HG02938 (cell line): ENCODE measurements at regions not wholly inside any gene's neighbourhood (a gene's known extent, or its start where the extent isn't known, plus 50 kb on each side); places are given as distances from the start of the nearest gene placed in this dataset.
A peak's percentile ranks its signal among the peaks of the same experiment; 100 is the strongest.
"Not testable (repeated sequence)": the region's sequence is repeated elsewhere in the genome, so short reads cannot be mapped to it uniquely, and the experiment has no call there.

Experiments used
- ATAC-seq: cut with Tn5 transposase; IDR thresholded peaks from one replicate; pipeline ENCODE4 v1.9.1; 2021; ENCODE audit warnings: mild to moderate bottlenecking, moderate library complexity; ENCODE audit not compliant: unreplicated experiment

GRCh38 chr5:147075187-147075586, 159.6 kb upstream of the STK32A start:
- no peak for ATAC-seq

DNA sequence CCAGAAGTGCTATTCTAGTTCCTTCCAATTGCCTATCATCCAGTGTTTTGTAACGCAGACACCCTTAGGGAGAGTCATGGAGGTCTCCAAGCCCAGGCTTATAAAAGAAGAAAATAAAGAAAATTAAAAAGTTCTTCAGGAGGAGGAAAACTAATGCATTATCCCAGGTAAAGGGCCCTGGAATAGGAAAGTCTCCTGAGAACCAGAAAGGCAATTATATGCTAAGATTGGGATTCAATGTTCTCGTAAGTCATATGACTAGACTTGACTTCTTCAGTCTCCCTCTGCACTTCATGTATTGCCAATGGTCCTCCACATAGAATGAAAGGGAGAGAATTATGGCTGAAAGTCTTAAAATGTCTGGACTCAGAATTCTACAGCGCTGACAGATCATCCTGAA, 154.4 kb upstream of the STK32A start:
- no peak for ATAC-seq

DNA sequence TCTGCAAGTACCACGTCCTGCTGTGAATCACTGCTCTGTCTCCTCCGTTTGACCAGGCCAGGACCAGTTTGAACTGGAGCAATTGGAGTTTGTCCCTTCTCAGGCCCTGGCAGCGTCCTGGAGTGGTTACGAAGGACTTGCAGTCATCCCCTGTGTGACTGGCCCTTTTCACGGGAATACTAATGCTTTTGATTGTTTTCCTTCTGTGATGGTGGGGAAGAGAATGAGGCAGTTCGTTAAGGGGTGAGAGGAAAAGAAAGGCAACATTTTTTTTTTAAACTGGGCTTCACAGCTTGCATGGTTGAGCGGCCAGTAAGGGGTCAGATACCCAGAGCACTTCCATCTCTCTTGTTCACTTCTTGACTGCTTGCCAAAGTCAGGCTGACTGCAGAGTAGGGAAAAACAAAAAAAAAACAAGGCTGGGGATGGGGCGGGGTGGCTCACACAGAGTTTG, 153.5 kb upstream of the STK32A start:
- ATAC-seq: no peak

DNA sequence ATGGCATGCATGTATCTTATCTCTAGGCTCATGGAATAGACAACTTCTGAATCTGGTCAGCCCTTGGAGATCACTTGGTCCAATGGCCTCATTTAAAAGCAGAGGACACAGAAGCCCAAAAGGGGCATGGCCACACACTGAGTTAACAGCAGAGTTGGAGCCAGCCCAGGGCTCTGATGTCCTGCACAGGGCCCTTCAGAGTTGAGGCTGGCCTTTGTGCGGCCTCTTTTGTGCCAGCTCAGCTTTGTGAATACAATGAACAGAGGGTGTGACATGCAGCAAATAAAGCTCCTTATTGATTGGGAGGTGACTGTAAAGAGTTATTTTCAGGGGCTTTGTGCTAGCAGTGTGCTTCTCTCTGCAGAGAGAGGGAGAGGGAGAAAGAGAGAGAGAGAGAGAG, 150.1 kb upstream of the STK32A start:
- ATAC-seq: no peak

DNA sequence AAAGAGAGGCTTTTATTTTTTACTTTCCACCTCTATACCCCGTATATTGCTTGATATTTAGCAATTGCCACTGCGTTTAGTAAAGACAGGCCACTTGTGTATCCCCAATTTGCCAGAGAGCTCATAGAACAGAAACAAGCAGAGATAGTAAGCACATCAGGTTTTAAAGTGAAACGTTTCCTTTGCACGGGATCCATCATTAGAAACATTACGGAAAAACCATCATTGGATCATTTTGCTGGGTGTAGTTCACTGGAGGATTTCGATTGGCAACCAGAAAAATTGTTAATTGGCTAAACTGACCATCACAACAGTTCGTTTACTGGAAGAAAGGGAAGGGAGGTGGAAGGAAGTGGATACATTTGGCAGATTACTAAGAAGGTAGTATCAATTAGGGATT, 149.4 kb upstream of the STK32A start:
- no peak for ATAC-seq

DNA sequence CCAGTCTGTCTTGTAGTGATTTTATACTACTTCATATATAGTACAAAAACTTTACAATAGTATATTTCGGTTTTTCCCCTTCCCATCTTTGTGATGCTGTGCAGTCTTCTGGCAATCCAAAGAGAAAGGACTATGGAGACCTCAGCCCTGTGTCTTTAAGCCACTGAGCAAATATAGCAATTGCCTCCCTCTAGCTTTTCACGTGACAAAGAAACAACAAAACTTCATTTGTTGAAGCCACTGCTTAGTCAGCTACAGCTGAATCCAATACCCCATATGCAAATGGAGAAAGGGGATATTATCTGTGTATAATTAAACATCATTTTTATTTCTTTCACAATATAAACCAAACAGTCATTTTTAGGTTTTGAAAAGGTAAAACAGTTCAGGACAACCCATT, 142.8 kb upstream of the STK32A start:
- no peak for ATAC-seq

DNA sequence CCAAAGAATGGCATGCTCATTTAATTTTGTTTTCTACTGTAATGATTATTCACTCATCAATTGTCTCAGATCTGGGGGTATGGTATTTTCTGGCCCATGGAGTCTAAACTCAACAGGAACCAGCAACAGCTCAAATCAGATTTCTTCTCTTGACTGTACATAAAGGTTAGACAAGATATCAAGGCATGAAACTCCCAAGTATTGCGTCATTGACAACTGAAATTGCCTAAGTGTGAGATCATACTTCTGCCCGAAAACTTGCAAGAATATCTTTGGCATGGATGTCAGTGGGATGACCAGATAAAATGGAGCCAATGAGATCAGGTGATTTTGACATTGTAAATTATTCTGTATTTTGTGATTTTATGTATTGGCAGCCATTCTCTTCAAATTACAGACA, 141.7 kb upstream of the STK32A start:
- no peak for ATAC-seq

DNA sequence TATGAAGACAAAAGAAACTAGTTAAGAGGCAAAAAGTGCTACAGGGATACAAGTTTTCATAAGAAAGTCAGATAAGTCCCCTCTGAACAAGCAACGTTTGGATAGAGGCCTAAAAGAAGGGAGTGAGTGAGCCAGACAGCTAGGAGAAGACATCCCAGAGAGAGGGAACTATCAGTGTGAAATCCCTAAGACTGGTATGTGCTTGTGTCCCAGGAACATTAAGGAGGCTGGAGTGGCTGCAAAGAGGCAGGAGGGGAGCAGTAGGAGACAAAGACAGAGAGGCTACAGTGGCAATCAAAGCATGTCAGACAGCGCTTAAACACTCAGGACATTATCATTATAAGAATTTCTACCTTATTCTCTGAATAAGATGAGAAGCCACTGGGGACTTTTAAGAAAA, 139.1 kb upstream of the STK32A start:
- ATAC-seq: no peak

GRCh38 chr5:147098233-147098790, 136.5 kb upstream of the STK32A start:
- ATAC-seq: peak; percentile 60

DNA sequence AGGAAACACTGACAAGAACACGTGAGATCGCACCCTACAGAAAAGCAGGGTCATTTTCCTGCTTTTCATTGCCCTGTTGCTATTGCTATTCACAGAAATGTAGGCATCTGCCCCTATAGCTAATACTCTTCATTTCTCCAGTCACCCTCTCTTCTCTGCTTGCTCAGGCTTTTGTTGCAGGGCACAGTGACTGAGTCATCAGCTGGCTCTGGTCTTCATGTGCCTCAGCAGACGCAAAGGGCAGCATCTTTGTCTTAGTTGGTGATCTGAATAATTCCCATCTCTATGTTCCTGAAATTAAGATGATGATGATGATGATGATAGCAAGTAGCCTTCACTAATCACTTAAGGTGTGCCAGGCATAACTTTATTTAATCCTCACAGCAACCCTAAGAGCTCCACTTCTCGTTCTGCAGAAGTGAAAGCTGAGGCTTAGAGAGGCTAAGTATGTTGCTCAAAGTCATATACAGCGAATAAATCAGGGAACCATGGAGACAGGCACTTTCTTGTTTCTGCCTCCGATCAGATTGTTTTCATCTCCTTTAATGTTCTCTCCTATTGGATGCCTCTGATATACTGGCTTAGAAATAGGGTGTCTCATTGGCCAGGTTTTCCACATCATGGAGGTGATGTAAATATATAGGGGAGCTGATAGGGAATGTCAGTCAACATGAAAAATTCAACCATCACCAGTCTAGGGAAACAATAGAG, 133.0 kb upstream of the STK32A start:
- no peak for ATAC-seq

DNA sequence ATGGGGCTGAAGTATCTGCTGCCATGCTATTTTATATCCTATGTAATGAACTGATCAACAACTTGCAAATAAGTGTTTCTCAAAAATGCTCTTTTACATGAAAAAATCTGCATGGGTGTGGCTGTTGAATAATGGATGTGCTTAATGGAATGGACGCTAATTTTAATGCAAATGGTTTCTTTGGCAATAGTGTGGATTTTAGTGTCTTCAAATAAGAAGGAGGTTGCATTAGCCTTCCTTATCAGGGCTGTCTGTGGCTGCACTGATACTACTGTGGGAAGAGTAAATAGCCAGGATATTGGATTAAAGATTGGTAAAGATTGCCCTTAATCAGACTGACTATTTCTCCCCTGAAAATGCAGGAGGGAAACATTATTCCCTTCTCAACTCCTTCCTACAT, 121.9 kb upstream of the STK32A start:
- ATAC-seq: no peak

GRCh38 chr5:147113967-147114366, 120.9 kb upstream of the STK32A start:
- ATAC-seq: no peak

DNA sequence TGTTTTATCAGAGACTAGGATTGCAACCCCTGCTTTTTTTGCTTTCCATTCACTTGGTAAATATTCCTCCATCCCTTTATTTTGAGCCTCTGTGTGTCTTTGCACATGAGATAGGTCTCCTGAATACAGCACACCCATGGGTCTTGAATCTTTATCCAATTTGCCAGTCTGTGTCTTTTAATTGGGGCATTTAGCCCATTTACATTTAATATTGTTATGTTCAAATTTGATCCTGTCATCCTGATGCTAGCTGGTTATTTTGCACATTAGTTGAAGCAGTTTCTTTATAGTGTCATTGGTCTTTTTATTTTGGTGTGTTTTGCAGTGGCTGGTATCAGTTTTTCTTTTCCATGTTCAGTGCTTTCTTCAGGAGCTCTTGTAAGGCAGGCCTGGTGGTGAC, 95.1 kb upstream of the STK32A start:
- not testable (repeated sequence) for ATAC-seq

DNA sequence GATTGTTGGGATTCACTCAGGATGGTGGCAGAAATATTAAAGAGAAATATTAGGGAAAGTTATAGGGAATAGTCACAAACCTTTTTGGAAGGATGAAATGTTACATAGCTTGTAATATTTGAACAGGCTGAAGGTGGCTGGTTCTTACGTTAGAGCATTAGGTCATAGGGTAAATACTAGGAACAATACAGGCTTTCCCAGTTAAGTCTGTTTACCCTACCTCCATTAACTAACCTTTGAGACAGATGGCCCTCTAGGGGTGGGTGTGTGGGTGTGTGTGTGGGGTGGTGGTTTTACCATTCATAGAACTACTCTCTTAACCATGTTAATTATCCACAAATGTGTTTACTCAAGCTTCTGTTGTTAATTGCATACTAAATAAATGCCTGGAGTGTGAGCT, 94.3 kb upstream of the STK32A start:
- ATAC-seq: no peak

DNA sequence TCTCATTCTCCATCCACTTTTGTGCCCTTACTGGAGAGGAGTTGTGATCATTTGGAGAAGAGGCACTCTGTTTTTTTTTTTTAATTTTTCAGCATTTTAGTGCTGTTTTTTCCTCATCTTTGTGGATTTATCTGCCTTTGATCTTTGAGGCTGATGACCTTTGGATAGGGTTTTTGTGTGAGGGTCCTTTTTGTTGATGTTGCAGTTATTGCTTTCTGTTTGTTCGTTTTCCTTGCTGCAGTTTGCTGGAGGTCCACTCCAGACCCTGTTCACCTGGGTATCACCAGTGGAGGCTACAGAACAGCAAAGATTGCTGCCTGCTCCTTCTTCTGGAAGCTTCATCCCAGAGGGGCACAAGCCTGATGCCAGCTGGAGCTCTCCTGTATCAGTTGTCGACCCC, 93.2 kb upstream of the STK32A start:
- not testable (repeated sequence) for ATAC-seq

GRCh38 chr5:147143215-147143614, 91.6 kb upstream of the STK32A start:
- ATAC-seq: no peak

- ATAC-seq: no peak
Measured at GRCh38 chr5:147145328-147145727, 89.5 kb upstream of the STK32A start.

- no peak for ATAC-seq
Measured at GRCh38 chr5:147148715-147149114, 86.1 kb upstream of the STK32A start.

- no peak for ATAC-seq
Measured at GRCh38 chr5:147152086-147152485, 82.7 kb upstream of the STK32A start.

GRCh38 chr5:147154809-147155208, 80.0 kb upstream of the STK32A start:
- no peak for ATAC-seq

DNA sequence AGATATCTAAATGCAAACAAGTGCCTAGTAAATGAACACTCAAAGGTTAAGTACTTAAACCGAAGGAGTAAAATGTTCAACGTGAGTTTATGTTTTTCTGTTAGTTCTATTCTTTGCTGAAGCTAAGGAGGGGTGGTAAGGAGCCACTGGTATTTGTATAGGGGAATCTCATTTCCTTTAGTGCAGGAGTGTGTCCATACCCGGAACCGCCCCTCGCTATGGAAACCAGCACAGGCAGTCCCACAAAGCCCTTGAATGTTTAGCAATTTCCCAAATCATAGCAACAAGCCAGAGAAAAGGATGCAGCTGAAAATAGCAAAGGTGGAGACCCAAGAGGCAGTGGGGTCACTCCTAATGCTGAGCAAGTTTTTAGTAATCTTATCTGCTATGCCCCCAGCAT, 78.8 kb upstream of the STK32A start:
- no peak for ATAC-seq

DNA sequence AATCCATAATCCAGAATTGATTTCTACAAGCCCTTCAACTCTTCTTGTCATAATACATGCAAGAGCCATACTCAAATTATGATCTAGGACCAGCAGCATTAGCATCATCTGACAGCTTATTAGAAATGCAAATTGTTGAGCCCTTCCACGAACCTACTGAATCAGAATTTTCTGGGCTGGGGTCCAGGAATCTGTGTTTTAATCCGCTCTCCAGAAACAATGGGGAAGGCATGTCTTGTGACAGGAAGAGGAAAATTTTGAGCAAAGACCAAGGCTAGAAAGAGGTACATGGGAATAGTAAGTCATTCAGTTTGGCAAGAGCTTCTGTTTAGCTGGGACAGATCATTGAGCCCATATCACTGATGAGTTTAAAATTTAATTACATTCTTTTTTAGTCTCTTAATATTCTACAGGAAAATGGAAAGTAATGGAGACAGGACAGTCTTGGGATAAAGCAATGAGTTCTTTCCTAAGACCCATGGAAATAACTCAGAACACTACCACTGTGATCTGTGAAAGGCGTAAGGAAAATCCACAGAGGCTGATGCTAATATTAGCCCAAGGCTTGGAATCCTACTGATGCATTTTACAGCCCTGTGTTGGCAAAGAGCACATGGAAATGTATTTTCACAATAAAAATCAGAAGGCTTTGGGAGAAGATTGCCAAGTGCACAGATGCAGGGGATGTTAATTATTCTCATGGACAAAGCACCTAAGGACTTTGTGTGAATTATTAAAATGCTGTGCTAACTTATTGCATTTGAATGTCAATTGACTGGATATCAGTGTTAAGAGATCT, 73.7 kb upstream of the STK32A start:
- no peak for ATAC-seq
